GM12878 (cell line): ENCODE measurements at regions not wholly inside any gene's neighbourhood (a gene's known extent, or its start where the extent isn't known, plus 50 kb on each side); places are given as distances from the start of the nearest gene placed in this dataset.

ENCODE experiments used
- ATAC-seq: fragments of 200-7000 bp; cut with Tn5 transposase; 3 replicates; pipeline ENCODE4 v1.9.1; 2020; ENCODE audit warnings: mild to moderate bottlenecking, moderate library complexity
- BruUV-seq: library from RNA; stranded (reverse); fragments of 400-500 nt; replicated peaks from 2 replicates; lab custom pipeline; 2021; lab: Mats Ljungman, UMichigan
- CTCF ChIA-PET: fragments of 300-600 bp; sonication (Branson Sonifier 250); formaldehyde crosslinking; extraction: SDS; loops from one replicate; lab custom pipeline; 2021; ENCODE audit warnings: inconsistent platforms; lab: Yijun Ruan, JAX
- POLR2A ChIA-PET: fragments of 350-600 bp; formaldehyde crosslinking; extraction: SDS; loops from one replicate; lab custom pipeline; 2021; ENCODE audit warnings: inconsistent platforms; lab: Charles Lee
- RAD21 ChIA-PET: fragments of 300-600 bp; sonication (Branson Sonifier 250); formaldehyde crosslinking; loops from one replicate; lab custom pipeline; 2023; ENCODE audit warnings: antibody characterized with exemption; ENCODE audit not compliant: unreplicated experiment; lab: Charles Lee
- SMC1A ChIA-PET: fragments of 300-600 bp; sonication (Branson Sonifier 250); formaldehyde crosslinking; loops from one replicate; lab custom pipeline; 2023; ENCODE audit not compliant: unreplicated experiment, uncharacterized antibody; lab: Charles Lee
- DNase-seq: peaks from one replicate; pipeline ENCODE4 v3.0.0-alpha.2; 2011; ENCODE audit warnings: low read depth, low spot score
- FAIRE-seq: peaks from 3 replicates; lab custom pipeline; 2011; peaks lifted over from hg19 to GRCh38; lab: Jason Lieb, UNC
- H2AFZ ChIP-seq: 2 replicates; pipeline ENCODE4 v1.6.0; 2011; ENCODE audit warnings: low read depth, low read length, control low read depth; ENCODE audit not compliant: control insufficient read depth
- H3K27ac ChIP-seq: 2 replicates; pipeline ENCODE4 v1.5.1; 2011; ENCODE audit warnings: control low read depth; ENCODE audit not compliant: control insufficient read depth, insufficient read depth
- H3K27me3 ChIP-seq, 2 experiments: replicated peaks in 1 of 2; 2 replicates each; pipeline versions ENCODE4 v1.6.0 to v1.6.1; 2011; ENCODE audit warnings: low read length in 1 of 2; ENCODE audit not compliant: control insufficient read depth in 2 of 2, insufficient read depth in 2 of 2
- H3K36me3 ChIP-seq, 2 experiments: 2 replicates each; pipeline ENCODE4 v1.5.1; 2011; ENCODE audit warnings: low read length in 1 of 2; ENCODE audit not compliant: control insufficient read depth in 2 of 2, insufficient read depth in 2 of 2
- H3K4me1 ChIP-seq: 2 replicates; pipeline ENCODE4 v1.6.1; 2011; ENCODE audit warnings: mild to moderate bottlenecking, low read length, moderate library complexity, mixed read lengths; ENCODE audit not compliant: control insufficient read depth, insufficient read depth
- H3K4me2 ChIP-seq: 2 replicates; pipeline ENCODE4 v1.6.0; 2011; ENCODE audit warnings: control low read depth; ENCODE audit not compliant: control insufficient read depth, insufficient read depth
- H3K4me3 ChIP-seq: fragments of 200-600 bp; sonication (generic); 2 replicates; pipeline ENCODE4 v1.5.1; 2016
- H3K79me2 ChIP-seq: 2 replicates; pipeline ENCODE4 v1.6.0; 2011; ENCODE audit warnings: low read length; ENCODE audit not compliant: control insufficient read depth, insufficient read depth
- H3K9ac ChIP-seq: 2 replicates; pipeline ENCODE4 v1.8.0; 2011; ENCODE audit warnings: low read length, control low read depth, mixed read lengths; ENCODE audit not compliant: control insufficient read depth, insufficient read depth
- H3K9me3 ChIP-seq: replicated peaks from 3 replicates; pipeline ENCODE4 v1.5.1; 2011; ENCODE audit warnings: mild to moderate bottlenecking, low read length; ENCODE audit not compliant: control insufficient read depth, insufficient read depth
- H4K20me1 ChIP-seq: 2 replicates; pipeline ENCODE4 v1.6.0; 2011; ENCODE audit not compliant: control insufficient read depth, insufficient read depth
- BMI1 ChIP-seq: fragments of 450-650 bp; IDR thresholded peaks from 2 replicates; pipeline ENCODE4 v1.6.1; 2016; ENCODE audit warnings: mild to moderate bottlenecking, moderate library complexity, borderline replicate concordance
- E2F8 ChIP-seq: fragments of 450-650 bp; IDR thresholded peaks from 2 replicates; pipeline ENCODE4 v1.6.1; 2018; ENCODE audit warnings: mild to moderate bottlenecking, low read depth, moderate library complexity; ENCODE audit not compliant: partially characterized antibody
- ETV6 ChIP-seq, 2 experiments: fragments of 450-650 bp in 1 of 2; IDR thresholded peaks in 1 of 2; conservative IDR thresholded peaks in 1 of 2; 2 replicates each; pipeline ENCODE4 v1.6.1; 2014; ENCODE audit warnings: antibody characterized with exemption in 1 of 2, borderline replicate concordance in 1 of 2, low read depth in 1 of 2, mild to moderate bottlenecking in 1 of 2, moderate library complexity in 1 of 2
- GABPA ChIP-seq: IDR thresholded peaks from 2 replicates; pipeline ENCODE4 v1.6.1; 2014; ENCODE audit warnings: antibody characterized with exemption, low read depth, mild to moderate bottlenecking, inconsistent platforms
- KDM1A ChIP-seq: fragments of 200-600 bp; sonication (generic); IDR thresholded peaks from 2 replicates; pipeline ENCODE4 v1.6.1; 2016; ENCODE audit warnings: borderline replicate concordance
- NBN ChIP-seq: fragments of 450-650 bp; IDR thresholded peaks from 2 replicates; pipeline ENCODE4 v1.6.1; 2016
- NFIC ChIP-seq: IDR thresholded peaks from 2 replicates; pipeline ENCODE4 v1.6.1; 2012; ENCODE audit warnings: low read depth, mild to moderate bottlenecking, inconsistent platforms, low read length, moderate library complexity
- NFXL1 ChIP-seq: fragments of 450-650 bp; IDR thresholded peaks from 2 replicates; pipeline ENCODE4 v1.6.1; 2017; ENCODE audit warnings: antibody characterized with exemption, mild to moderate bottlenecking, borderline replicate concordance
- PBX3 ChIP-seq: IDR thresholded peaks from 2 replicates; pipeline ENCODE4 v1.6.1; 2011; ENCODE audit warnings: mild to moderate bottlenecking, low read depth, low read length, moderate library complexity; ENCODE audit not compliant: insufficient replicate concordance
- RELA ChIP-seq: fragments of 450-650 bp; IDR thresholded peaks from 2 replicates; pipeline ENCODE4 v1.8.0; 2014; ENCODE audit warnings: borderline replicate concordance; ENCODE audit not compliant: partially characterized antibody
- SRF ChIP-seq, 2 experiments: IDR thresholded peaks; 2 replicates each; pipeline ENCODE4 v1.6.1; 2011; ENCODE audit warnings: low read depth in 2 of 2, low read length in 2 of 2, mild to moderate bottlenecking in 1 of 2, moderate library complexity in 1 of 2
- ZBED1 ChIP-seq: IDR thresholded peaks from 2 replicates; pipeline ENCODE4 v1.6.1; 2016; ENCODE audit warnings: borderline replicate concordance
- WGBS: methylation state at CpG from one replicate; pipeline ENCODE4 v1.1.6; 2016; ENCODE audit warnings: low lambda C conversion rate; ENCODE audit not compliant: insufficient replicate concordance, insufficient coverage; ENCODE audit errors: missing lambda C conversion rate; 5-methylcytosine and 5-hydroxymethylcytosine counted together
- in situ Hi-C: fragments of 300-500 bp; cut with MboI; formaldehyde crosslinking; loops from 9 replicates; pipeline ENCODE4 v1.14.3; 2018; ENCODE audit warnings: mixed read lengths
- intact Hi-C: fragments of 100-400 bp; cut with micrococcal nuclease; formaldehyde crosslinking; loops from one replicate; pipeline ENCODE4 v1.14.2; 2022; ENCODE audit not compliant: unreplicated experiment

GRCh38 chr10:43970717-43971116, 322.0 kb upstream of the ZNF32 start:
- WGBS: 10% methylated on average over 2 of the region's 2 CpGs
- RAD21 ChIA-PET: no interaction called here
- TF ChIP-seq ETV6 (conservative IDR thresholded peaks at IDR 0.05 in 1 of 2, IDR thresholded peaks at IDR 0.05 in 1 of 2; ENCODE audit: borderline replicate concordance in 1 of 2, low read depth in 1 of 2): no peak
- no peak for TF ChIP-seq PBX3
- no peak for TF ChIP-seq NFXL1
- TF ChIP-seq BMI1: peak; percentile 54
- TF ChIP-seq, all 136 proteins: peak for 1
- H3K27ac ChIP-seq: no peak overlapping the region
- H3K4me1 ChIP-seq: peaks cover 4% of the 10 kb centered on the region; the same call in 1 of the 2 replicates
- no peak overlapping the region for H3K9ac ChIP-seq
- POLR2A ChIA-PET: no interaction called here
- ATAC-seq: no peak
- in situ Hi-C loops (no loop called here), intact Hi-C loops (no loop called here)
- no peaks in the 10 kb centered on the region for H3K36me3 ChIP-seq
- CTCF ChIA-PET: no interaction called here
- SMC1A ChIA-PET: no interaction called here
- BruUV-seq: no TSS peak
- no peaks in the 10 kb centered on the region for H4K20me1 ChIP-seq
- H2AFZ ChIP-seq: no peak overlapping the region
- H3K79me2 ChIP-seq: no peaks in the 10 kb centered on the region
- no peaks in the 10 kb centered on the region; the same call in 2 of the 3 replicates for H3K9me3 ChIP-seq
- FAIRE-seq: no peak
- H3K4me3 ChIP-seq: no peak overlapping the region
- no peak overlapping the region for H3K4me2 ChIP-seq
- DNase-seq: no peak
- no peaks in the 10 kb centered on the region for H3K27me3 ChIP-seq

- no peak overlapping the region for H2AFZ ChIP-seq
- no peaks in the 10 kb centered on the region; the same call in 2 of the 3 replicates for H3K9me3 ChIP-seq
- no peaks in the 10 kb centered on the region for H3K36me3 ChIP-seq
- WGBS: 30% methylated on average over 6 of the region's 6 CpGs
- RAD21 ChIA-PET: no interaction called here
- no peak for ATAC-seq
- POLR2A ChIA-PET: no interaction called here
- no peak overlapping the region for H3K4me2 ChIP-seq
- no peaks in the 10 kb centered on the region for H4K20me1 ChIP-seq
- no peaks in the 10 kb centered on the region for H3K27me3 ChIP-seq
- SMC1A ChIA-PET: no interaction called here
- no peak overlapping the region for H3K9ac ChIP-seq
- no peak overlapping the region for H3K4me3 ChIP-seq
- H3K27ac ChIP-seq: no peak overlapping the region
- intact Hi-C loops: no loop called here
- no peak for FAIRE-seq
- peaks cover 4% of the 10 kb centered on the region; the same call in 1 of the 2 replicates for H3K4me1 ChIP-seq
- H3K79me2 ChIP-seq: no peaks in the 10 kb centered on the region
- no peak for DNase-seq
- CTCF ChIA-PET: no interaction called here
- in situ Hi-C loops: no loop called here
- BruUV-seq: no TSS peak
- no peak for TF ChIP-seq KDM1A
- no peak for TF ChIP-seq NFIC
- no peak for TF ChIP-seq RELA
- no peak for TF ChIP-seq NBN
- TF ChIP-seq GABPA: no peak
- no peak for TF ChIP-seq SRF (IDR thresholded peaks at IDR 0.05; ENCODE audit: low read depth in 2 of 2, low read length in 2 of 2)
- no peak for TF ChIP-seq PBX3
- no peak for TF ChIP-seq ZBED1
- no peak for TF ChIP-seq E2F8
Observed at GRCh38 chr10:43970018-43970698, 321.5 kb upstream of the ZNF32 start.
